GM11168 (cell line): ENCODE measurements at regions not wholly inside any gene's neighbourhood (a gene's known extent, or its start where the extent isn't known, plus 50 kb on each side); places are given as distances from the start of the nearest gene placed in this dataset.
"Not testable (repeated sequence)": the region's sequence is repeated elsewhere in the genome, so short reads cannot be mapped to it uniquely, and the experiment has no call there.

Source experiments
- in situ Hi-C: fragments of 300-500 bp; cut with MboI; formaldehyde crosslinking; loops from one replicate; pipeline ENCODE4 v1.12.0; 2022; ENCODE audit warnings: low sequenced_read_pairs; ENCODE audit not compliant: unreplicated experiment

GRCh38 chr11:29210426-29210825, 806.4 kb downstream of the KCNA4 start:
- in situ Hi-C loops = no loop called here

DNA sequence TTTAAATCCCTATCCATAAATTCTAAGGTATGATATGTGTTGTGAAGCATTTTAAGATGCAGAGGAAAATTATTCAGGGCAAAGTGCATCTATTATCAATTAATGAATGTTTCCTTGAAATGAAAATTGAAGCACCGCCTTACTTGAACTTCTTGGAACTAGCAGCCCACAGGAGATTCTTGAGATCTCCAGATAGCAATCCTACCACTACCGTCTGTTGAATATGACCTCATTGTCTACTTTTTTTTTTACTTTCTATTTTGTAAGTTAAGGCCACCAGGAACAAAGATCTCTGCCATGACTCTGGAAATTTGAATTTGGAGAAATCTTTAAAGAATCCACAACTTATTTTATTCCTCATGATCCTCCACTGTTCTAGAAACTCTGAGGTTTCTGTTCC, 808.7 kb downstream of the KCNA4 start:
- in situ Hi-C loops = no loop called here

DNA sequence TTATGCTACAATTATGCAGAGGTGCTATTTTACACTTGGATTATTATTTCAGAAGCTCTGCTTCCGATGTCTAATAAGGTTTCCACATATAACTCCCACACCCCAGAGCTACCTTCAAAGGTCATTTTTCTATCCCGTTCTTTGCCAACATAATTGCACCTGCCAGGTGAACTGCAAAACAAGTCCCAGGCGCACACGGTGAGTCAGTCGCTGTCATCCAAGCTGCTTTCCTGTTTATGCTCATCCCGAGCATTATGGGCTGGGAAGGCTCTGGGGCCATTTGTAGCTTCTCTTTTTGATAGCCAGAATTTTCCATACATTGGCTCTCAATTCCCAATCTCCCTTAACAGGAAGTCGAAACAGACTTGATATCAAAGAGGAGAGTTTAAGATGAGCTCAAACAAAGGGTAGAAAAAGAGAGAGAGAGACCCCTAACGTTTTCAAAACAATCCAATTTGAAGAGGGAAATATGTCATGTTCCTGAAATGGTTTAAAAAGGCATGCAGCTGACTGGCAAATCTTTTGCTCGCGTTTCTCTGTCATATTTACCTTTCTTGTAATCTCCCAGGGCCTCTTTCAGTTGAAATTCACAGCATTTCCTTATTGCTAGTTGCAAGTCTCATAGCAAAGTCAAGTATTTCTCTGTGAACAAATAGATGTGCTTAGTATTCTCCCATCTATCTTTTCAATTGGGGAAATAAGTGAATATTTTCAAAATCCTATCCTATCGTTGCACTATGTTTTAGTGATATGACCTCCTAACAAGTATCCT, 815.9 kb downstream of the KCNA4 start:
- in situ Hi-C loops = no loop called here

- in situ Hi-C loops = no loop called here
Measured at GRCh38 chr11:29190313-29190712, 826.5 kb downstream of the KCNA4 start.

DNA sequence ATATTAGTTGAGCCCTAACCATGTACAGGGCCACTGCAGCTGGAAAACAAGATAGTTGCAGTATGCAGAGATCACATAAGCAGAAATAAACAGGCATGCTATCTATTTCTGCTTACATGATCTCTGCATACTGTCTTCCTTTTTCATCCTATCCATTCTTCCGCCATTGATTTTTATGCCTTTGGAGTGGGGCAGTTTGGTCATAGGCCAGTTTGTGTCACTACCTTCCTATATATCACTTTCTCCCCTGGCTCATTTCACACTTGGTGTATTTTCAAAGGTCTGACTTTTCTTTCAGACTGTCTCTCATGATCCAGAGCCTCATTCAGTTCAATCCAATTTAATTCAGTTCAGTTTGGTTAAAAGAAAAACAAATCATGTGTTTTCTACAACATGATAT, 829.6 kb downstream of the KCNA4 start:
- in situ Hi-C loops = no loop called here

DNA sequence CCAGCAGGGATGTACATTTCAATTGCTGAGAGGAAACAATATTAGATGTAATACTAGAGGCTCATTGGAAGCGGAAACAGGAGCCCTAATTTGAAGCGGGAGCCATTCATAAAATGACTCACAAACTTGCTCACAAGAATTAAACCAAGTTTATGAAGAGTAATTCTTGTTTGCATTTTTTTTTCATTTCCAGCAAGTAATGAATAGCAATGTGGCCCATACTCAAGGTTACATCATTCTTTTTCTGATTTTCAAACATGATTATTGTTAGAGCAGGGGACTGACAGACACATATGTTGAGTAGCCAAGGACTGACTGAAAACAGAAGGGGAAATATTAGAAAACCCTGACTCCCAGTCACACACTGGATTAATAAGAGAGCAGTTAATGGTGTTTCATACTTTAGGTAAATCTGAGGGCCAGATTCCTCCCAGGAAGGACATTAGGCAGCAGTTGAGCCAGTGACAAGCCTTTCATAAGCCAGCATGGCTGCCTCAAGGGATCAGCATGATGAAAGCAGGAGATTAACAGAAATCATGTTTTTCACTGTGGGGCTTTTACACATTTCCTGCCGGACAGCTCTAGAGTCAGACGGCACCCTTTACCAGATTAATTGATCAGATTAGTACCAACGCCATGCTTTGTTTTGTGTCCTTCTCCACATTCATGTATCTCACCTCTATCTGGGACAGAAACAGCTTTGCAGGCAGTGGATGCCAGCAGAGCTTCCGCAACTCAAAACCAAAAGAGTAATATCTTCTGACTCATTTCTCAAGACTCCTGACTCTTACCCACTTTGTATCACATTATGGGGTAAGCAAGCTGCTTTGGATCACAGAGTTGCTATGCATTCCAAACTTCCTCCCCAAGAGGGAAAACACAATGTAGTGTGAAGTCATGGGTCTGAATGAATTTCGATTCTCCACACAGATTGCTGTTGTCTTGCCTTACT, 831.6 kb downstream of the KCNA4 start:
- in situ Hi-C loops = no loop called here

- in situ Hi-C loops = no loop called here
Measured at GRCh38 chr11:29183301-29183700, 833.5 kb downstream of the KCNA4 start.

- in situ Hi-C loops = no loop called here
Measured at GRCh38 chr11:29173660-29174062, 843.2 kb downstream of the KCNA4 start.

DNA sequence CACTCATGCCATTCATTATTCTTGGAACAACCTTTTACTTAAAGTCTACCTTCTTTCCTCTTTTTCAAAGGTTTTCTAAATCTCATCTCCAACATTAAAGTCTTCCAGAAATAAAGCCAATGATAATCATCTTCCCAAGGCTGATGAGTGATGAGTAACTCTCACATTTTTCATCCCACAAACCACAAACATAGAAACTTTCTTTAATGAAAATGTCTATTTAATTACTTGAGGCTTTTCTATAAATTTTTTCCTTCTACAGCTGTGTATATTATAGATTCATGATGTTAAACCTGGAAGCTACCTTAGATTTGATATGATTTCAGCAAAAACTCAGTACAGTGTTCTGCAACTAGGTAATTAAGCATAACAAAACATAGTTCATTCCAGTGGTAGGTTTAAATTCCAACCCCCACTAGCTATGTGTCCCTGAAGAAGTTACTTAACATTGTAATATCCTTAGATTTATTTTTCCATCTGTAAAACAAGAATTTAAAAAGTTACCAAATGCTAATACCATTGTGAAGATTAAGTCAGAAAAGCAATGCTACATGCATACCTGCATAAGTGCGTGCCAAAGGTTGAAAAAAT, 845.4 kb downstream of the KCNA4 start:
- in situ Hi-C loops = no loop called here

GRCh38 chr11:29166306-29166705, 850.5 kb downstream of the KCNA4 start:
- in situ Hi-C loops = no loop called here

- in situ Hi-C loops = no loop called here
Measured at GRCh38 chr11:29163231-29163630, 853.6 kb downstream of the KCNA4 start.

GRCh38 chr11:29162491-29162890, 854.3 kb downstream of the KCNA4 start:
- in situ Hi-C loops = no loop called here

DNA sequence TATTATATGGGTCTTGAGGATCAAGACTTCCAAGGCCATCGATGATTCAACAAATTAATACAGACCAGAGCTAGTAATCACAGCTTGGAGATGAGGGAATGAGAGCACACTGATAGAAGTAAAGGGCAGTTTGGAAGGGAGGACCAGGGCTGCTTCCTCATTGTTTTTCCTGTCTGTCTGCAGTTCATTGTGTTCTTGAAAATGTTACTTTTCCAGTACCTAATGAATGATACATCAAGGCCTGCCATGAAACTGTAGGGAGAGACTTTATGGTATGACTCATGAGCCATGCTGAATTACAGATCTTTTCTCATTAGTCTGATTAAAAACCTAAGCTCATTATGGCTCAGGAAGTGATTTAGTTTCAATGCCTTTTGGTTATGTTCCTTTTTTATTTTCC, 855.6 kb downstream of the KCNA4 start:
- in situ Hi-C loops = no loop called here

- in situ Hi-C loops = no loop called here
Measured at GRCh38 chr11:29159552-29160465, 857.0 kb downstream of the KCNA4 start.

DNA sequence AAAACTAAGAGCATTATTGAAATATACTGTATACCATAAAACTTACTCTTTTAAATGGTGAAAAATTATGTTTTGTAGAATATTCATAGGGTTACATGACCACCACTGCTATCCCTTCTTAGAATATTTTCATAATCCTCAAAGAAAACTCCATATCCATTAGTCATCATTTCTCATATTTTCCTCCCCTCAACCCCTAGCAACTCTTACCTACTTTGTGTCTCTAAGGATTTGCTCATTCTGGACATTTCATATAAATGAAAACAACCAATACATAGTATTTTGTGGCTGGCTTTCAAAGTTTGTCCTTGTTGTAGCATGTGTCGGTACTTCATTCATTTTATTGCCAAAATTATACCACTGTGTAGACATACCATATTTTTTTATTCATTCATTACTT, 863.8 kb downstream of the KCNA4 start:
- in situ Hi-C loops = no loop called here

DNA sequence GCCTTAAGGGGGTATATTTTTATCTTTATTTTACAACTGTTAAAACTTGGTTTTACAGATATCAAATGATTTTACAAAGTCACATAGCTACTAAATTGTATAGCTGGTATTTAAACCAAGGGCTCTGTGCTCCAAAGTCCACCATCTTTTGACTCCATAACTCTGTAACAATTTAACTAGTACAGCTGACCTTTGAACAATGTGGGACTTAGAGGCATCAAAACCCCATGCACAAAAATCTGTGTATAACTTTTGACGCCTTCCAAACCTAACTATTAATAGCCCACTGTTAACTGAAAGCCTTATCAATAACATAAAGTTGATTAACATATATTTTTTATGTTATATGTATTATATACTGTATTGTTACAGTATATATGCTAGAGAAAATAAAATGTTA, 874.3 kb downstream of the KCNA4 start:
- in situ Hi-C loops = not testable (repeated sequence)

DNA sequence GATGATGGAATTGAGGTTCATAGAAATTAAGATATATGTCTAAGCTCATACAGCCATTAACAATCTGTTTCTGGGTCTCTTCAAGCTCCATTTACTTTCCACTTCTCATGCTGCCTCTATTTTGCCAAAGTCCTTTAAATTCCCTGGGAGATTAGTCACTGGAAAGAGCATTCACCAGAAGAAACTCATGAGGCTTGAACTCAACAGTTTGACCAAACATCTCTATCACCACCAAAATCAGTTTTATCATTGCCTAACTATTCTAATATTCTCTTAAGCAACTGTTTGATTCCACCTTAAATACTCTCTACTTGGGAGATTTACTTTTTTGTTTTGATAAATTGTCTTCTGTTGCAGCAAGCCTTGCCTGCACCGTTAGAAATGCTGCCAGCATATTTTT, 881.3 kb downstream of the KCNA4 start:
- in situ Hi-C loops = no loop called here

- in situ Hi-C loops = no loop called here
Measured at GRCh38 chr11:29131055-29131454, 885.8 kb downstream of the KCNA4 start.

DNA sequence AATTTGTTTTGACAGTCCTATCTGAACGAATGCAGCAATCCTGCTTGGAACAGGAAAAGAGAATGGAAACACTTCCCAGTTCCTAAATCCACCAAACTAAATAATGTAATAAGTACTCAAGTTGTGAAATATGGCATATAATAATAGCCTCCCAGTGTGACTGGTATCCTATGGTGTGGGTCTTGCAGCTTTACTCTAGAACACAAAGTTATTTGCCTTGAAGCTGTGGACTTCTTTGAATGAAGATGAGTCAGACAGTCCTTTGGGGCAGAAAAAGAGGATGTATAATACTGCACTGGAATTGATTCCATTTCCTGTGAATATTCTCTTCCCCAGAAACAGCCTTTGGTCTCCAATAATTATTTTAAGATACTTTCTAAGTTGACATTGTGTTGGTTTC, 887.0 kb downstream of the KCNA4 start:
- in situ Hi-C loops = no loop called here

DNA sequence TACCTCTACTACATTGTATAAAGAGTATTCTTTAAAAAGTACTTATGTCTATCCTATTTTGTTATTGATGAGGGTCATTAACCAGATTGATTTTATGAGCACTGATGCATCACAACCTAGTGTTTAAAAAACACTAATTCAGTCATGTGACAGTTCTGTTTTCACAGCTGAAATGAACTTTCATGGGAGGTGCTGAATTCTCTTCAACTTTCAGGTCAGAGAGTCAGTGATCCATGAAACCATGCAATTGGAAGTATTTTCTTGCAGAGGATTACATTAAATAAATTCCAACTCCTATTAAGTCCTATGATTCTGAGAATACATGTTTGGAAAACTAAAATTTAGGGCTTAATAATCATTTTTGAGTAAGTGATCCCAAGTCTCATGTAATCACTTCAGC, 889.4 kb downstream of the KCNA4 start:
- in situ Hi-C loops = no loop called here
